ENCODE measurements at regions not wholly inside any gene's neighbourhood (a gene's known extent, or its start where the extent isn't known, plus 50 kb on each side); places are given as distances from the start of the nearest gene placed in this dataset.

GRCh38 chr12:58775396-58775795 lies 144.9 kb downstream of the LRIG3 start:
- no peaks in the 10 kb centered on the region for H3K79me2 ChIP-seq (ENCODE audit: control insufficient read depth, low read length)
- no peak for TF ChIP-seq EZH2phosphoT487 (IDR thresholded peaks at IDR 0.05; ENCODE audit: borderline replicate concordance, low read length)
- TF ChIP-seq, protein P1, sequence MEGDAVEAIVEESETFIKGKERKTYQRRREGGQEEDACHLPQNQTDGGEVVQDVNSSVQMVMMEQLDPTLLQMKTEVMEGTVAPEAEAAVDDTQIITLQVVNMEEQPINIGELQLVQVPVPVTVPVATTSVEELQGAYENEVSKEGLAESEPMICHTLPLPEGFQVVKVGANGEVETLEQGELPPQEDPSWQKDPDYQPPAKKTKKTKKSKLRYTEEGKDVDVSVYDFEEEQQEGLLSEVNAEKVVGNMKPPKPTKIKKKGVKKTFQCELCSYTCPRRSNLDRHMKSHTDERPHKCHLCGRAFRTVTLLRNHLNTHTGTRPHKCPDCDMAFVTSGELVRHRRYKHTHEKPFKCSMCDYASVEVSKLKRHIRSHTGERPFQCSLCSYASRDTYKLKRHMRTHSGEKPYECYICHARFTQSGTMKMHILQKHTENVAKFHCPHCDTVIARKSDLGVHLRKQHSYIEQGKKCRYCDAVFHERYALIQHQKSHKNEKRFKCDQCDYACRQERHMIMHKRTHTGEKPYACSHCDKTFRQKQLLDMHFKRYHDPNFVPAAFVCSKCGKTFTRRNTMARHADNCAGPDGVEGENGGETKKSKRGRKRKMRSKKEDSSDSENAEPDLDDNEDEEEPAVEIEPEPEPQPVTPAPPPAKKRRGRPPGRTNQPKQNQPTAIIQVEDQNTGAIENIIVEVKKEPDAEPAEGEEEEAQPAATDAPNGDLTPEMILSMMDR (IDR thresholded peaks at IDR 0.05; ENCODE audit: low read depth, low read length, poor library complexity, severe bottlenecking) = no peak
- H3K4me2 ChIP-seq (ENCODE audit: low read length) = no peak overlapping the region
- H3F3A ChIP-seq (ENCODE audit: control insufficient read depth, insufficient read depth) = no peaks in the 10 kb centered on the region
- H3K36me3 ChIP-seq (ENCODE audit: control insufficient read depth, low read length) = no peaks in the 10 kb centered on the region
- H3K9me3 ChIP-seq (ENCODE audit: control insufficient read depth, insufficient read depth, low read length) = no peaks in the 10 kb centered on the region
- H3K27me3 ChIP-seq (ENCODE audit: control insufficient read depth, low read length) = no peaks in the 10 kb centered on the region
- H3K9me2 ChIP-seq (replicated peaks; ENCODE audit: control insufficient read depth, low read length) = no peaks in the 10 kb centered on the region
- H3K4me3 ChIP-seq (ENCODE audit: low read length) = no peak overlapping the region
- H3K27ac ChIP-seq (ENCODE audit: low read depth, low read length) = no peak overlapping the region
- no peaks in the 10 kb centered on the region for H4K20me1 ChIP-seq (ENCODE audit: control insufficient read depth, insufficient read depth, low read depth, low read length)
- no peaks in the 10 kb centered on the region for H3K4me1 ChIP-seq (ENCODE audit: control insufficient read depth, low read length)

DNA sequence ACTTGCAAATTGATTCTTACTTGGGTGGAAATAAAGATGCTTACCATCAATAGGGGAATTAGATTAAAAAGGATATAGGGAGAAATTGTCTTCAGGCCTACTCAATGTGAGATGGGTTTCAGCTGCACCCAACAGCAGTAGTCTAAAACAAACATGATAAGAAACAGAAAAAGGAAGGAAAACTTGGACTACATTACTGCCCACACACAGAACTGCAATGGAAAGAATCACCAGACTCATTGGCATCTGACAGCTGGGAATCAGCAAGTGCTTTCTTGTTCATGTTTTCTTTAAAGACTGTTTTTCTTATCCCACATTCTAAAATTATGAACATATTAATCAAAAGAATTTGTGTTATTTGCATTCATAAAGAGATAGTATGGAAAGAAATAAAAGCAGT lies 144.2 kb downstream of the LRIG3 start:
- Histone ChIP-seq H3K79me2 (ENCODE audit: control insufficient read depth, low read length) (no peaks in the 10 kb centered on the region), H4K20me1 (ENCODE audit: control insufficient read depth, insufficient read depth, low read depth, low read length) (no peaks in the 10 kb centered on the region), H3K36me3 (ENCODE audit: control insufficient read depth, low read length) (no peaks in the 10 kb centered on the region), H3K27ac (ENCODE audit: low read depth, low read length) (no peak overlapping the region), H3F3A (ENCODE audit: control insufficient read depth, insufficient read depth) (no peaks in the 10 kb centered on the region), H3K9me3 (ENCODE audit: control insufficient read depth, insufficient read depth, low read length) (no peaks in the 10 kb centered on the region), H3K27me3 (ENCODE audit: control insufficient read depth, low read length) (no peaks in the 10 kb centered on the region), H3K4me3 (ENCODE audit: low read length) (no peak overlapping the region), H3K9me2 (replicated peaks; ENCODE audit: control insufficient read depth, low read length) (no peaks in the 10 kb centered on the region), H3K4me2 (ENCODE audit: low read length) (no peak overlapping the region), H3K4me1 (ENCODE audit: control insufficient read depth, low read length) (no peaks in the 10 kb centered on the region)
- TF ChIP-seq, protein P1 (IDR thresholded peaks at IDR 0.05; ENCODE audit: low read depth, low read length, poor library complexity, severe bottlenecking) = no peak
- no peak for TF ChIP-seq EZH2phosphoT487 (IDR thresholded peaks at IDR 0.05; ENCODE audit: borderline replicate concordance, low read length)

DNA sequence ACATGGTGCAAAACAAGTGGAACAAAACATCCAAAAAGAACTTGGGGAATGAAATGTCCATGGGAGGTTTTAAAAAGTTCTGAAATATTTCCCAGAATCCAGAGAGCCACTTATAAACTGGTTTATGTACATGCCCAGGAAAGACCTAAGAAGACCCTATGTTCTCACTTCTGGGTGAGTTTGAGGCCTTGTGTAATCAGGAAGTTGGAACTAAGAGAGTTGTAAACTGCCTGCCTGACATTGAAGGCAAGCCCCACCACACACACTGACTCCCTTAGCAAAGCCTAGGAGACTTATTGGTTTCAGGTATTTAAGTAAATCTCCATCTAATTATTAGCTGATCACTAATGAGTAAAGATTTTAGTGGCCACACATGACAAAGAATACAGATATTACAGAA lies 142.5 kb downstream of the LRIG3 start:
- H4K20me1 ChIP-seq (ENCODE audit: control insufficient read depth, insufficient read depth, low read depth, low read length) = no peaks in the 10 kb centered on the region
- no peak for TF ChIP-seq EZH2phosphoT487 (IDR thresholded peaks at IDR 0.05; ENCODE audit: borderline replicate concordance, low read length)
- TF ChIP-seq, protein P1 (IDR thresholded peaks at IDR 0.05; ENCODE audit: low read depth, low read length, poor library complexity, severe bottlenecking) = no peak

GRCh38 chr12:58781609-58782008 lies 138.7 kb downstream of the LRIG3 start:
- H3K79me2 ChIP-seq (ENCODE audit: control insufficient read depth, low read length) = no peaks in the 10 kb centered on the region
- no peaks in the 10 kb centered on the region for H4K20me1 ChIP-seq (ENCODE audit: control insufficient read depth, insufficient read depth, low read depth, low read length)
- H3K4me2 ChIP-seq (ENCODE audit: low read length) = no peak overlapping the region
- H3K27ac ChIP-seq (ENCODE audit: low read depth, low read length) = no peak overlapping the region
- no peaks in the 10 kb centered on the region for H3K4me1 ChIP-seq (ENCODE audit: control insufficient read depth, low read length)
- H3K9me2 ChIP-seq (replicated peaks; ENCODE audit: control insufficient read depth, low read length) = no peaks in the 10 kb centered on the region
- H3F3A ChIP-seq (ENCODE audit: control insufficient read depth, insufficient read depth) = no peaks in the 10 kb centered on the region
- H3K9me3 ChIP-seq (ENCODE audit: control insufficient read depth, insufficient read depth, low read length) = no peaks in the 10 kb centered on the region
- H3K36me3 ChIP-seq (ENCODE audit: control insufficient read depth, low read length) = no peaks in the 10 kb centered on the region
- H3K4me3 ChIP-seq (ENCODE audit: low read length) = no peak overlapping the region
- no peaks in the 10 kb centered on the region for H3K27me3 ChIP-seq (ENCODE audit: control insufficient read depth, low read length)
- TF ChIP-seq, protein P1 (IDR thresholded peaks at IDR 0.05; ENCODE audit: low read depth, low read length, poor library complexity, severe bottlenecking) = no peak

More for the DNA sequence above, 142.5 kb downstream of the LRIG3 start:
- no peak overlapping the region for H3K27ac ChIP-seq (ENCODE audit: low read depth, low read length)
- no peaks in the 10 kb centered on the region for H3F3A ChIP-seq (ENCODE audit: control insufficient read depth, insufficient read depth)
- no peak overlapping the region for H3K4me3 ChIP-seq (ENCODE audit: low read length)
- no peak overlapping the region for H3K4me2 ChIP-seq (ENCODE audit: low read length)
- no peaks in the 10 kb centered on the region for H3K9me3 ChIP-seq (ENCODE audit: control insufficient read depth, insufficient read depth, low read length)
- no peaks in the 10 kb centered on the region for H3K36me3 ChIP-seq (ENCODE audit: control insufficient read depth, low read length)
- no peaks in the 10 kb centered on the region for H3K79me2 ChIP-seq (ENCODE audit: control insufficient read depth, low read length)
- no peaks in the 10 kb centered on the region for H3K4me1 ChIP-seq (ENCODE audit: control insufficient read depth, low read length)
- H3K27me3 ChIP-seq (ENCODE audit: control insufficient read depth, low read length) = no peaks in the 10 kb centered on the region
- H3K9me2 ChIP-seq (replicated peaks; ENCODE audit: control insufficient read depth, low read length) = no peaks in the 10 kb centered on the region

All from DOHH2 (cell line).